B cell (primary cell): ENCODE measurements at regions not wholly inside any gene's neighbourhood (a gene's known extent, or its start where the extent isn't known, plus 50 kb on each side); places are given as distances from the start of the nearest gene placed in this dataset.

Experiments used
- EZH2 ChIP-seq: IDR thresholded peaks from 2 replicates; pipeline ENCODE4 v1.6.1; 2012; ENCODE audit warnings: borderline replicate concordance, low read depth, mild to moderate bottlenecking, moderate library complexity, low read length; ENCODE audit not compliant: insufficient read depth, poor library complexity, severe bottlenecking
- TF ChIP-seq, protein P1 (sequence below): fragments of 200-600 bp; IDR thresholded peaks from one replicate; pipeline ENCODE4 v1.8.0; 2022; ENCODE audit warnings: antibody characterized with exemption, mild to moderate bottlenecking

DNA sequence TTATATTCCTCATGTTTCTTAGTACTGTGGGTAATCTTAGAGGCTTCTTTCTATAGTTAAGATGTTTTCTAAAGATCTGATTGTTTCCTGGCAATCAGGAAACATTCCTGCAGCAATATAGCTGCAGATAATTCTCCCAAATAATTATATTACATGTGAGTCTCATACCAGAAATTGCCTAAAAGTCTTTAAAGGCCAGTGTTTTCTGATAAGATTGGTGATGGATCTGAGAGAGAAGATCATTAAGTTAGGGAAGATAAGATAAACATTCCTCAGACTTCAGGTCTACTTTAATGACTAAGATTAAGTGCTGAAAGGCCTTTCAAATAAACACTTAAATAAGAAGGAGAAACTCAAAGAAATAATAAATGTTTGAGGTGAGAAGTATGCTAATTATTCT, 107.7 kb upstream of the DAB2 start:
- TF ChIP-seq, protein P1, sequence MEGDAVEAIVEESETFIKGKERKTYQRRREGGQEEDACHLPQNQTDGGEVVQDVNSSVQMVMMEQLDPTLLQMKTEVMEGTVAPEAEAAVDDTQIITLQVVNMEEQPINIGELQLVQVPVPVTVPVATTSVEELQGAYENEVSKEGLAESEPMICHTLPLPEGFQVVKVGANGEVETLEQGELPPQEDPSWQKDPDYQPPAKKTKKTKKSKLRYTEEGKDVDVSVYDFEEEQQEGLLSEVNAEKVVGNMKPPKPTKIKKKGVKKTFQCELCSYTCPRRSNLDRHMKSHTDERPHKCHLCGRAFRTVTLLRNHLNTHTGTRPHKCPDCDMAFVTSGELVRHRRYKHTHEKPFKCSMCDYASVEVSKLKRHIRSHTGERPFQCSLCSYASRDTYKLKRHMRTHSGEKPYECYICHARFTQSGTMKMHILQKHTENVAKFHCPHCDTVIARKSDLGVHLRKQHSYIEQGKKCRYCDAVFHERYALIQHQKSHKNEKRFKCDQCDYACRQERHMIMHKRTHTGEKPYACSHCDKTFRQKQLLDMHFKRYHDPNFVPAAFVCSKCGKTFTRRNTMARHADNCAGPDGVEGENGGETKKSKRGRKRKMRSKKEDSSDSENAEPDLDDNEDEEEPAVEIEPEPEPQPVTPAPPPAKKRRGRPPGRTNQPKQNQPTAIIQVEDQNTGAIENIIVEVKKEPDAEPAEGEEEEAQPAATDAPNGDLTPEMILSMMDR, result no peak
- no peak for TF ChIP-seq EZH2
